Amniotic stem cell (primary cell): ENCODE measurements at regions not wholly inside any gene's neighbourhood (a gene's known extent, or its start where the extent isn't known, plus 50 kb on each side); places are given as distances from the start of the nearest gene placed in this dataset.
"Not testable (repeated sequence)": the region's sequence is repeated elsewhere in the genome, so short reads cannot be mapped to it uniquely, and the experiment has no call there.

Source experiments
- DNase-seq: peaks from one replicate; lab custom pipeline; 2025; lab: John Stamatoyannopoulos, UW

GRCh38 chr20:4344670-4345069, 95.6 kb upstream of the ADRA1D start:
- DNase-seq = no peak

- DNase-seq = no peak
These were observed 93.5 kb upstream of the ADRA1D start for GRCh38 chr20:4342609-4343008.

GRCh38 chr20:4341804-4342485, 92.9 kb upstream of the ADRA1D start:
- no peak for DNase-seq

- DNase-seq = no peak
These were observed 86.6 kb upstream of the ADRA1D start for GRCh38 chr20:4335722-4336121.

DNA sequence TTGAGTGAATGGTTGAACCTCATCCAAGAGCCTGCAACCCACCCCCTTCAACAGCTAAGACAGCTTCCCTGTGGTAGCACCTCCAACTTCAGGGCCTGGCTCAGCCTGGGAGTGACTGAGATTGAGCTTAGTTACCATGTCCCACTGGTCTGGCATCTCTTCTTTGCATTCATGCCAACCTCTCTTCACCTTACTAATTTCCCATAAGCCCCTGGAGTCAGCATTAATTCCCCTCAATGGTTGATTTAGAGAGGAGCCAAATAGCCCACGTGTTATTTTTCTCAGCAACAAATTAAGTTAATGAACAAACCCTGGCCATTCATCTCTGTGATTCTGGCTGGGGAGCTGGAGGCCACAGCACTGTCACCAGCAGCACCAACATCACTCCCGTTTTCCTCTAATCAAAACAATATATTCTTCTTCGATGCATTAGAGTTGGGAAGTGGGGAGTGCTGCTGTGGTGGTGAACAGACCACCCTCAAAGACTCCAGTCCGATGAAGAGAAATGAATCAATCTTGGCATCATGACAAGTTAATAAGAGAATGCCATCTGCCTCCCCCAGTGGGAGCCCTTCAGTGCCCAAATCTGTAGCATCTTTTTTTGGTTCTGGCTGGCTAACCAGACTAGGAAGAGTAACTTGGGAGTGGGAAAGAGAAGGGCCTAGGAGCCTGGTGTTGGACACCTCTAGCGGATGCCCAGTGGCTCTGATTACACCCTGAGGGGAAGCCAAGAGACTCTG, 83.2 kb upstream of the ADRA1D start:
- DNase-seq = no peak

- DNase-seq = no peak
These were observed 80.9 kb upstream of the ADRA1D start for GRCh38 chr20:4330011-4330410.

GRCh38 chr20:4329232-4329631, 80.1 kb upstream of the ADRA1D start:
- no peak for DNase-seq

GRCh38 chr20:4328541-4328940, 79.5 kb upstream of the ADRA1D start:
- DNase-seq = no peak

DNA sequence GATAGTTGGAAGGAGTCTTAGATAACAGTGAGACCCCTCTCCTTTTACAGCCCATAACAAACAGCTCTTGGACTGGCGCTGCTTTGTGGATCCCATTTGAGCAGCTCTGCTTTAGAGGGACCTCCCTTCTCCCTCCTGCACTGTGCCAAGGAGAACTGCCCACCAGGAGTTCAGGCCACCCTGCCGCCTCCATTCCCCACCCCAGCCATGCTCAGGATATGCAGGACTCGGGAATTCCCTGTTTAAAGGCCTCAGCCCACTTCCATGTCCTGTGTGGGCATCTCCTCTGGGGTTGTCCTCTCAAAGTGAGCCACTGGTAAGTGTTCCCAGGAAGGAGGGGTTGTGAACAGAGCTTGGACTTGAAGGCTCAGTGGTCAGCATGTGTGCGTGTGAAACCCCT, 78.9 kb upstream of the ADRA1D start:
- DNase-seq = no peak

DNA sequence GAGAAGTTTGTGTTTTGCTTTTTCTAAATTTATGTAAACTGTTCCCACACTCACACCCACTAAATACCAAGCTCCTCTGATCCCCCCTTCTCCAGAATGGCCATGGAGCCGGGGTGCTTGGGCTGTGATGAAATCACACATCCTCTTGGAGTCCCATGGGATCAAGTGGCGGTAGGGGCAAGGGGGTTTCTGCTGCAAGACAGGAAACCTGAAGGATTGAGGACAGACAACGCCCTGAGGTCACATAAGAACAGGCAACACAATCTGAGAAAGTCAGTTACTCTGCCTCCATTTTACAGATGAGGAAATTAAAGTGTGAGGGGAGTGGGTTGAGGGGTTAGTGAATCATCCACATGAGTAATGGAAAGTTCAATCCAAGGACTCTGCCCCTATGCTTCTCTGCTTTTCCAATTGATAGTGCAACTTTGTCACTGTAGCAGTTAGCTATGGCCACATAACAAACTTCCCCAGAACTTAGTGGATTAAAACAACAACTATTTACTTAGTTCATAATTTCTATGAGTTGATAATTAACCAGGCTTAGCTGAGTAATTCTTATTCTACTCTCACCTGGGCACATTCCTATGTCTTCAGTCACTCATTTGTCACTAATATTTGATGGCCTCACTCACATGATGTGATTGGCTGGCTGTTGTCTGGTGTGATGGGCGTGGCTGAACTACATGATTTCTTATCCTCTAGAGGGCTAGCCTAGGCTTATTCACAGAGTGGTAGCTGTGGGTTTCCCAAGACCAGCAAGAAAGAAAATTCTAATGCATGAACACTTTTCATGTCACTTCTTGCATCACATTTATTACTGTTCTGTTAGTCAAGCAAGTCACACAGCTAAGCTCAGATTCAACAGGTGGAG, 77.3 kb upstream of the ADRA1D start:
- DNase-seq = no peak

DNA sequence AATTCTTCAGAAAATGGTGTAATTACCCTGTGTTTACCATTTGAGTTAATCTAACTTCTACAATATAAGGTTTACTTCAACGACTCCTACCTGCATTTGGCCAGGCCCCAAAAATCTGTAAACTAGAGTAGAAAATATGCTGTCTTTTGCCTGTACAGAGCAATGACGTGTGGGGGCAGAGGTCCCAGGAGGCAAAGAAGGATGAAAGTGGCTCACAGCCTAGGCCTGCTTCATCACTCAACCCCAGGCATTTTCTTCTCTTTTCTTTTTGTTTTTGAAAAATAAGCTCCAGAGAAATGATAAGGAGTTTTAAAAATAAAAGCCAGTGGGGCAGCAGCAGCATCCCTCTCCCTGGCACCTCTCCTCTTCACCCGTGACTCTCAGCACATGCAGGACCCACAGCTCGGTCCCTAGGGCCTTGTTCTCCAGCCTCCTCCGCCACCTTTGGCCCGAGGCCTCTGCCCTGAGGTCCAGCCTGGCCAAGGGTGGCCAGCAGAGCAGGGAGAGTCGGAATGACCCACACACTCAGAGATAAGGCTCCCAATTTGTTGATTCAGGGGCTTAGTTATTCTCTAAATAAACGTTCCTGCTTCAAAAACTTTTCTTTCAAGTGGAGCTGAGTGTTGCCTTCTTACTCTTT, 76.6 kb upstream of the ADRA1D start:
- no peak for DNase-seq

DNA sequence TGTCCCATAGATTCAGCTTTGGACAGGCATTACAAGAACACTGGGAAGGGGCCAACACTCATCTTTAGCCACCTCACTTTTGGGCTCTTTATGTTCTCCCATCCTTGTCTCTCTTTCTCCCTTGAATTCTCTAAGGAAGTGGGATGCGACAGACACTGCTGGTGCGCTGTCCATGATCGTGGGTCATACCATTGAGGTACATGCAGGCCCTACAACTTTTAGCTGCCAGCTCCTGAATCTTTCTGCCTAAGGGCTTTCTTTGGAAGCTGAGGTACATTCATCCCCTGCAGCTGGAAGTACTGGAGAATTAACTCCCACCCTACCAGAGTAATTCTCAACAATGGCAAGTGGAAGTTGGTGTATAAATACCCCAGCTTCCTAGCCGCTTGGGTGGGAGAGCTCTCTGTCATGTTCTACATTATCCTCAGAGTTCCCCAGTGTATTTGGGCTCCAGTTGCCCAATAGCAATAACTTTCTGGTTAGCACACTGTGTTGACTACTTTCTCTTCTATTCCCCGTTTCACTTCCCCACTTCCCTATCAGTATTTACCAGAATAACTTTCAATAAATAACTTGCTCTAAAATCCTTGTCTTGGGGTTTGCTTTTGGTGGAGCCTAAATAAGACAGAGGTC, 75.6 kb upstream of the ADRA1D start:
- DNase-seq = no peak

DNA sequence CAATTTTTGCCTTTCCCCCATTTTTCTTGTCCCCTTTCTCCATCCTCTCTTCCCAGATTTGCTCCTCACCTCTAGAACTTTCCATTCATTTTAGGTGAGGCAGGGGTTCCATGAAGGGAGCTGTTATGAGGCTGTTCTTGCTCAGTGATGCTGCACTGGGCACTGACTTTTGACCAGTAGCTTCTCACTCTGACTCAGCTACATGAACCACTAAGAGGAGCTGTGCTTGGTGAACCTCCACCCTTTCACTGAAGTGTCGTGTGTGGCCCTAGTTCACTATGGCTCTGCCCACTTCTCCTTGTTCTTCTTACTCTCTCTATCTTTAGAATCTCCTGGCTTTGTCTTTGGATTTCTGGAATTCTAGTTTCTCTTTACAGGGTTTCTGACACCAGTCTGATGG, 73.4 kb upstream of the ADRA1D start:
- DNase-seq = no peak

GRCh38 chr20:4320291-4320690, 71.2 kb upstream of the ADRA1D start:
- DNase-seq = no peak

DNA sequence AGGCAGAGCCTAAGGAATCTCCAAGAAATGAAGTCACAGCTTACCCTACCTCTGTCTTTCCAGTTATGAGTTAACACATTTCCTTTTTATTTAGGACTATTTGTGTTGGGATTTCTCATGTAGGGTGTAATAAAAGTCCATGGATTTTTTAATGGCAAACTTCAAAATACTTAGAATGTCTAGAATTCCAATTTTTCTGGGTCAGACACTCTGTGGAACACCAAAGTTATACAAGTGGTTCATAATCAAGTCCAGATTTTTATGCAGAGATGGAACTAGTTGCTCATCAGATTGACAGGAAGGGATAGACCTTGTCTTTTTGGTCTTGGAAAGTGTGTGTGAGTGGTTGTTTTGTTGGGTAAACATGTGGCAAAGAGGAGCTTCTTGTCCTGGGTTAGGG, 69.8 kb upstream of the ADRA1D start:
- DNase-seq = no peak

DNA sequence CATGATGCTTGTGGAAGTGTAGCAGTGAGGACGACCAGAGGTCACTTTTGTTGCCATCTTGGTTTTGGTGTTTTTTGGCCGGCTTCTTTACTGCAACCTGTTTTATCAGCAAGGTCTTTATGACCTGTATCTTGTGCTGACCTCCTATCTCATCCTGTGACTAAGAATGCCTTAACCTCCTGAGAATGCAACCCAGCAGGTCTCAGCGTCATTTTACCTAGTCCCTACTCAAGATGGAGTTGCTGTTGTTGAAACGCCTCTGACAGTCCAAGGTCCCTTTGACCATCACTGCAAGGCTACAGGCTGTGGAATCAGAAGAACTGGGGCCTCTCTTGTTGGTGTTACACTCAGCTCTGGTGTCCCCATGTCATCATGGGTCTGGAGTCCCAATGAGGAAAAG, 61.5 kb upstream of the ADRA1D start:
- DNase-seq = not testable (repeated sequence)

- no peak for DNase-seq
These were observed 57.1 kb upstream of the ADRA1D start for GRCh38 chr20:4306206-4306605.

GRCh38 chr20:4305091-4305490, 56.0 kb upstream of the ADRA1D start:
- no peak for DNase-seq

- no peak for DNase-seq
These were observed 55.5 kb upstream of the ADRA1D start for GRCh38 chr20:4304601-4305000.

GRCh38 chr20:4303136-4303535, 54.0 kb upstream of the ADRA1D start:
- DNase-seq = no peak

DNA sequence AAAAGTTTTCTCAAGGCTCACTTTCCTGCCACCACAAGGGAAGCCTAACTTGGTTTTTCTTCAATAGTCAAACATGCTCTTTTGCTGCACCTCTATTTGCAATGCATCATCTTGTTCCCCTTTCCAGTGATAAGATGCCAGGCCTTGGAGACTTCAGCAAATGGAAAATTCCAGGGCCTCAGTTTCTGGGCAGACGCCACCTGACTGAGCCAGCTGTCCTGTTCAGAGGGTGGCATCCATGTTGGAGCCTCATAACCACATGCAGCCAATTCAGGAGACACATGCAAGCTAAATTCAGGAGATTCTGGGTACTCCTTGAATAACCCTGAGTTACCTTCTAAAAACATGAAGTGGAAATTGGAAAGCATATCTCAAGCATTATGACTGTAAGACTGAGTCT, 51.8 kb upstream of the ADRA1D start:
- no peak for DNase-seq

GRCh38 chr20:4300401-4300800, 51.3 kb upstream of the ADRA1D start:
- no peak for DNase-seq
